GM10266 (cell line): ENCODE measurements at regions not wholly inside any gene's neighbourhood (a gene's known extent, or its start where the extent isn't known, plus 50 kb on each side); places are given as distances from the start of the nearest gene placed in this dataset.

Source experiments
- DNase-seq: peaks from one replicate; pipeline ENCODE4 v3.0.0; 2012; ENCODE audit errors: extremely low spot score
- TF ChIP-seq, protein P1 (sequence below): IDR thresholded peaks from 2 replicates; pipeline ENCODE4 v1.5.1; 2012; ENCODE audit warnings: mild to moderate bottlenecking, low read depth; ENCODE audit not compliant: control insufficient read depth, insufficient read depth; ENCODE audit errors: missing control alignments

GRCh38 chr15:35630532-35630931, 84.6 kb upstream of the DPH6 start:
- TF ChIP-seq, protein P1, sequence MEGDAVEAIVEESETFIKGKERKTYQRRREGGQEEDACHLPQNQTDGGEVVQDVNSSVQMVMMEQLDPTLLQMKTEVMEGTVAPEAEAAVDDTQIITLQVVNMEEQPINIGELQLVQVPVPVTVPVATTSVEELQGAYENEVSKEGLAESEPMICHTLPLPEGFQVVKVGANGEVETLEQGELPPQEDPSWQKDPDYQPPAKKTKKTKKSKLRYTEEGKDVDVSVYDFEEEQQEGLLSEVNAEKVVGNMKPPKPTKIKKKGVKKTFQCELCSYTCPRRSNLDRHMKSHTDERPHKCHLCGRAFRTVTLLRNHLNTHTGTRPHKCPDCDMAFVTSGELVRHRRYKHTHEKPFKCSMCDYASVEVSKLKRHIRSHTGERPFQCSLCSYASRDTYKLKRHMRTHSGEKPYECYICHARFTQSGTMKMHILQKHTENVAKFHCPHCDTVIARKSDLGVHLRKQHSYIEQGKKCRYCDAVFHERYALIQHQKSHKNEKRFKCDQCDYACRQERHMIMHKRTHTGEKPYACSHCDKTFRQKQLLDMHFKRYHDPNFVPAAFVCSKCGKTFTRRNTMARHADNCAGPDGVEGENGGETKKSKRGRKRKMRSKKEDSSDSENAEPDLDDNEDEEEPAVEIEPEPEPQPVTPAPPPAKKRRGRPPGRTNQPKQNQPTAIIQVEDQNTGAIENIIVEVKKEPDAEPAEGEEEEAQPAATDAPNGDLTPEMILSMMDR, result no peak
- no peak for DNase-seq

- no peak for DNase-seq
- TF ChIP-seq, protein P1, result no peak
These were observed 85.0 kb upstream of the DPH6 start for GRCh38 chr15:35630985-35631384.

DNA sequence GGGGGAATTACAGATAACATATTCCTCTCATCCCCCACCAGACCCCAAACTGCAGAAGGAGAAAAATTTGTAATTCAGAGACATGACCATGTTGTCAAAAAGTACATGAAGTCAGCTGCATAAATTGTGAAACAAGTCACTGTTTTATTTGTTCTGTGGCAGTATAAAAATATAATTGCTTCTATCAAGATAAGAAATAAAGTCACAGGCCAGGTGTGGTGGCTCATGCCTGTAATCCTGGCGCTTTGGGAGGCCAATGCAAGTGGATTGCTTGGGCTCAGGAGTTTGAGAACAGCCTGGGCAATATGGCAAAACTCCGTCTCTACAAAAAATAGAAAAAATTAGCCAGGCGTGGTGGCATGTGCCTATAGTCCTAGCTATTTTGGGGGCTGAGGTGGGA, 87.7 kb upstream of the DPH6 start:
- TF ChIP-seq, protein P1, result no peak
- DNase-seq, result no peak

GRCh38 chr15:35646790-35647189, 100.8 kb upstream of the DPH6 start:
- TF ChIP-seq, protein P1, result no peak
- DNase-seq, result no peak

DNA sequence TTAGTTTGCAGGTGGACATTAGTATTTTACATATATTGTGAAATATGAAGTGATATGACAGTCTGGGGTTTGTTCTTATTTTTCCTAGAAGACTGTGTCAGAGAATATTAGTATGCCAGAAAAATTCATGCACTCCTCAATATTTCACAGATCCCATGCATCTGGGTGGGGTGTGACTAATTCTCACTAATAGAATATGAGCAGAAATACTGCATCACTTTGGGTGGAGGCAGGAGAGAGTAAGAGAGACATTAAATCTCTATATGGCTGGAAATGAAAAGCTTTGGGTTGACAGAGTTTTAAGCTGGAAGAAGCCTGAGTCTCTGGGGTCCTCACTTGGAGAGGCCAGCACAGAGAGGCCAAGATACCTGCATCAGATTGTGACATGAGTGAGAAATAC, 101.3 kb upstream of the DPH6 start:
- TF ChIP-seq, protein P1, result no peak
- DNase-seq, result no peak

GRCh38 chr15:35648941-35649340, 103.0 kb upstream of the DPH6 start:
- TF ChIP-seq, protein P1, result no peak
- no peak for DNase-seq

- TF ChIP-seq, protein P1, result no peak
- DNase-seq, result no peak
These were observed 103.6 kb upstream of the DPH6 start for GRCh38 chr15:35649575-35649974.
